GM21423 (cell line): ENCODE measurements at regions not wholly inside any gene's neighbourhood (a gene's known extent, or its start where the extent isn't known, plus 50 kb on each side); places are given as distances from the start of the nearest gene placed in this dataset.

Experiments
- ATAC-seq: cut with Tn5 transposase; IDR thresholded peaks from one replicate; pipeline ENCODE4 v1.9.1; 2021; ENCODE audit warnings: mild to moderate bottlenecking, moderate library complexity; ENCODE audit not compliant: unreplicated experiment

DNA sequence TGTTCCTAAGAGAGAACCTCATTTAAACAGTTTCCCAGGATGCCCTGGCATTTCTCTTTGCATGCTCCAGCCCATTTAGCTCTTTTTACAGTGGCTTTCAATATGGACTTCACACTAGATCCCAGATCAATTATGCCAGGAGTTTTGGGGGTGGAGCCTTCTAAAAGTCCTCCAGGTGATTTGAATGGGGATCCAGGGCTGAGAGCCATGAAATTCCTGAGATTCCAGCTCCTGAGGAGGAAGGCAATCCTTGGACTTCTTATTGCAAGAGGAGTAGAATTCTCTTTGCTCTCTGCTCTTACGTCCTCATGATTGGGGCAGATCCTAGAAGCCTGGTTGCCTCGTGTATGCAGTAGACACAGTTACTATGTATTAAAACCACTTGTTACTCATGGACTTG lies 184.2 kb downstream of the DHX35 start:
- ATAC-seq: no peak

DNA sequence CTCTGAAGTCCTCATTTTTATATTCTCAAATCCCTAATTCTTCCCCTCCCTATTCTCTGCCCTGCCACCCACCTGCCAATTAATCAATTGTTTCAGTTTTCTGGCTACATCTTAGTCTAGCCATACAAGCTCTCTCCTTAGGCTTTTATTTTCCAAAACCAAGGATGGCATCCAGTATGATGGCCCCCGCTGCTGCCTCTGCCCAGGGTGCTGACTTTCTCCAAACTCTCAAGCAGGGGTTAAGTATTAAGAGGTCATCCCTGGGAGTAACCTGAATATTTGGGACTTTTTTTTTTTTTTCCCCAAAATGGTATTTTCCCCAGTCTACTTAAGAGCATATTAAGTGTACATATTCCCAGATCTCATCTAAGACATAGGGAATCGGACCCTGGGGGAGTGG lies 183.8 kb downstream of the DHX35 start:
- no peak for ATAC-seq

DNA sequence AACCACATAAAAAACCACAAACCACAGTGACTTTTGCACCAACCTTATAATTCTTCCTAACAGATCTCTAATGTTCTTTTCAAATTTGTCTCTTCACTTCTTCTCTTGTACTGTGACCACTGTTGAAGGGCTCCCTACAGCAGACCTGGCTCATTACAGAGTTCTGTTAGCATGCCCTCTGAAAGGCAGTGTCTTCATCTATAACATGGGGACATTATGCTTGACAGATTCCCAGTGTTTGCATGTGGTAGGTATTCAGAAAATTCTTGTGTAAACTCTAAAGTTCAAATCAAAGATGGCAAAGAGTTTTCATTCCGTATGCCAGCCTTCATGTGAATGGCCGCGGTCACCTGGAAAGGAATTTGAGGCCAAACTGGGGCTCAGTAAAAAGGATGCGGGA lies 182.6 kb downstream of the DHX35 start:
- no peak for ATAC-seq

DNA sequence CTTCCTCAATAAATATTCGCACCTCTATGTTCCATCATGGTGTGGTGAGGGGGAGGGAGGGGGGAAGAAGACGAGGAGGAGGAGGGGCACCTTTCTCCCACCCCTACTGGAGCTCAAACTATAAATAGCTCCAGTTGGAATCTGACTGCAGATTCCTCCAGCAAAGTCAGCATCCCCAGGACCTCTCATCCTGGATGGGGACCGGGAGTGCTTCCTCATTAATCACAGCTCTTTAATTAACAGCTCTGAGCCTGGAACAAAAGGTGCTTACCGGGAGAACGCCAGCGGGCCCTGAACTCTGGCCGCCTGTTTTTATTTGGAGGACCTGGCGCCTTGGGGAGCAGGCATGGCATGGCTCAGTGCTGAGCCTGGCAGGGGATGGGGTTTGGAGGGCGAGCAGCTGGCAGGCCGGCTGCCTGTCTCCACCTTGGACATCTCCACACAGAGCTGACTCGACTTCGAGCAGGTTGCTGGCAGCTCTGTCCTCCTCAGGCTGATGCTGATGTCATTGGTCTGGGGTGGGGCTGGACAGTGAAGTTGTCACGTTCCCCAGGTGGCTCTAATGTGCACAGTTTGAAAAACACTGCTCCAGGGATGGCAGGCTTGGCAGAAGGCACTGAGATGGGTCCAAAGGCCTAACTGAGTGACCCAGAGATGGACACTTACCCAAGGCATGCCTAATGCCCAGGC lies 180.4 kb downstream of the DHX35 start:
- no peak for ATAC-seq

DNA sequence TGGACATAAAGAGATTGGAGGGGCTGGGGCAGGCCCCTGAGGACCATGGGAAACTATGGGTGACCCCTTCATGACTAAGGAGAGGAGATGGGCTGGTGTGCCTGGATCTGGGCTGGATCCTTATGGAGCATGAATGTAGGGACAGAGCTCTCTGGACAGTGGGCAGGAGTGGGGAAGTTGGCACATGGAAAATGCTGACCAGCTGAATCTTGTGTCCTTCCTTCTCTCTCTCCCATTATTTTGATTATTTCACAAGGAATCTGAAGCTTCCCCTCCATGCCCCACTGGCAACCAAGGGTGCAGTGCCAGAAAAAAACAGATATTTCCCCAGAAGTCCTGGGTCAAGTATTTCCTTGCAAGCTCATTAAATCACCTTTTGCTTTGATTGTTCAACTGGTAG lies 175.2 kb downstream of the DHX35 start:
- ATAC-seq: no peak

DNA sequence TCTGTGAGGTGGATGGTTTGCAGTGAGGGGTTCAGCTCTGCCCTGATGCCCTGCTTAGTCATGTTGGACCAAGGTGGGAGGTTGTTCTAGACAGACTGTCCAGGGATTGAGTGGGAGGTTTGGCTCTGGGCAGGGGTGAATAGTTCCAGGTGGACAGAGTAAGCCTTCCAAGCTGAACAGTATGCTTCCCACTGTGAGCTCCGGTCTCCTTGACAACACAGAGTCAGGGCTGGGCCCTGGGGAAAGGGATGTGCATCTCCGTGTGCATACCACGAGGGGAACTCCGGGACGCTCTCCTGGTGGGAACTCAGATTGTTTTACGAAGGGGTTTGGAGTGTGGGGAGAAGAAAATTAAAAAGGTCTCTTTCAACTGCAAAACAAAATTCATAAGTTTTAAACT lies 174.7 kb downstream of the DHX35 start:
- no peak for ATAC-seq

DNA sequence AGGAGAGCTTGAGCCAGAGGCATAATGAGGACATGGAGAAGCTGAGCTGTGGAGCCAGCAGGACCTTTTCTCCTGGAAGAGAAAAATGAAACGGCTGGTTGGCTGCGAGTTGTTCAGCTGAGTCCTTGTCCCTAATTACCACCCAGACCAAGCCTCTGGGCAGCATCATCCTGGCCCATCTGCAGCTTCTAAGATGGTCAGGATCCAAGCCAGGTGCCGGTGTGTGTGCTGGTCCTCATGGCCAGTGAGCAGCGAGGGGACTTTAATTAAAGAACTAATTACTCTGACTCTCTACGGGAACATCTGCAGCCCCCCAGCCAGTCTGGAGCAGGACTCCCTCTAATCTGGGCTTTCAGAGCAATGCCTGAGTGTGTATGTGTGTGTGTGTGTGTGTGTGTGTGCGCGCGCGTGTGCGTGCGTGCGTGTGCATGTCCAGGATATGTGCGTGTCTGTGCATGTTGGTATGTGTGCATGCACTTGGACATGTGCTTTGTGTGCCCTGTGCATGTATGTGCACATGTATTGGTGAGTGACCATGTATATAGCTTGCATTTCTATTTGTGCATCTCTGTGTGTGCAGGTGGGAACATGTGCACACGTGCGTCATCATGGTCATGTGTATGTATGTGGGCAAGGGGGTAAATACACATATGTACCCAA lies 173.9 kb downstream of the DHX35 start:
- ATAC-seq: no peak

DNA sequence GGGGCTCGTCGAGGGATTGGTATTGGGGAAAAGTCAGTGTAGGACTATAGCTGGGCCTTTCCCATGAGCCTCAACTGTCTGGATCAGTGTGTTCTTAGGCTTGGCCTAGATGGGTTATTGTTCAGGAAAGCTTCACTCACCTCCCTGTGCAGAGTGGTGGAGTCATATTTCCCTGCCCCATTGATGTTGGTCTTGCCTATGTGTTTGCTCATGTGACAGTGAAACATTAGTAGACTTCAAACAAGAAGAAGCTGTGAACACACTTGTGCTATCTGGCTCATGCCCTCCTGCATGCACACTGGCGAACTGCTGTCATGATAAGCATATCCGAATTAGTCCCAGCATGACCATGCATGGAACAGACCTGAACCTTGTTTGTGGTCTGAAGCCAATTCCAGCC lies 171.1 kb downstream of the DHX35 start:
- no peak for ATAC-seq

DNA sequence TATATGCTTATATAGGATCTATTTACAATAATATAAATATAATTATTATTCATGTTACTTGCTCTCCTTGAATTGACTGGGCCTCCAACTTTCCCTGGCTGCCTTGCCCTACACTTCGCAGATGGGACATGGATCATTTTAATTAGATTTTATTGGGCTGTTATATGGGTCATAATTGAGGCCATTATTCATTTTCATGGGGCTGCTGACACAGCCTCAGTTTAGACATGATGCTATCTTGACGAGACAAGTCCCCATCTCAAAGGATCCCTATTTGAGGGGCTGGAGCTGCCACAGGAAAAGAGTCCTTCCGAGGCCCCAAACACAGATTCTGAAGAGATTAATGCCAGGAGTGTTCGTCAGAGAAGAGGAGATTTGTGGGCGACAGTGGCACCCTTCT lies 170.4 kb downstream of the DHX35 start:
- no peak for ATAC-seq

DNA sequence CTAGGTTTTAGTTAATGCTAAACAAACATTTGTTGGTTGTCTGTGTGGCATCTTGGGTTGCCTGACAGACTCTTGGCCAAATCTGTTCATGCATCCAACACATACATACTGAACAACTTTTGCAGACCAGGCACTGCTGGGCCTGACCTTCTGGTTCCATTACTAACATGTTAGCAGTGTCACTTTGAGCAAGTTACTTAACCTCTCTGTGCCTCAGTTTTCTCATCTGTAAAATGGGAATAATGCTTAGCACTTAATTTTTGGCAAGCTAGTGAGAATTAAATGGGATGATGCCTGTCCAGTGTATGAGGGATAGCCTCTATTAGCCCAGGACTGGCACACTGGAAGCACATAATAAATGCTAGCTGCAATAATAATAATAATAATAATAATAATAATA lies 169.9 kb downstream of the DHX35 start:
- ATAC-seq: no peak

DNA sequence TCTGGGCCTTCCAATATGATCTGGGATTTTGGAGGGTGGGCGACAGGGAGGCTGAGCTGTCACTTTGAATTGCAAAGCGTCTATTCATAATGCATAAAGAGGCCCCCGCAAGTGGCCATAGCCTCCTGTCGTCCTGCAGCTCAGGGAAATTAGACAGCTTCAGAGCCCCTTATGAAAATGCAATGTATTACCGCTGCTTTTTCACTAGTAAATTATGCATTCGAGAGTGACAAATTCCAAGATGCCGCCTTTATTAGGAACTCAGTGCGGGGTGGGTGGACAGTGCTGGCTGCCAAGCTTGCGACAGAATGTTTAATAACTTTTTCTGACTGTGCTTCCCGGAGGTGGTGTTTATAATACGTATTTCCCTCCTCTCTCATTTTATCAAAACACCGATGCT lies 168.5 kb downstream of the DHX35 start:
- no peak for ATAC-seq

DNA sequence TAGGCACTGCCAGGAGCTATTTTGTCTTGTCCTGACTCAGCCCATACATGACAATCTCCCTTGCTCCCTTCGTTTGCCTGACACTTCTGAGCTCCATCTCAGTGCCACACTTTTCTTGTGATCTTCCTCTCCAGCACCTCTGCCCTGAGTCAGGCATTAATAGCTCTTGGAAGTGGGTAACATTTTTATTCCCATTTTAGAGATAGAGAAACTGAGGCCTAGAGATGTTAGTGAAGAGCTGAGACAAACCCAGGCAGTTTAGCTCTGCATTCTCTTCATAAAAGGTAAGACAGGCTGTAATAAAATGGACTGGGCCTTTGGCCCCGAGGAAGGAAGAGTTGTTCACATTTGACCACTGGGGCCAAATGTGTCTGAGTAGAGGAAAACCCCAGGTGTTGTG lies 167.4 kb downstream of the DHX35 start:
- ATAC-seq: no peak

DNA sequence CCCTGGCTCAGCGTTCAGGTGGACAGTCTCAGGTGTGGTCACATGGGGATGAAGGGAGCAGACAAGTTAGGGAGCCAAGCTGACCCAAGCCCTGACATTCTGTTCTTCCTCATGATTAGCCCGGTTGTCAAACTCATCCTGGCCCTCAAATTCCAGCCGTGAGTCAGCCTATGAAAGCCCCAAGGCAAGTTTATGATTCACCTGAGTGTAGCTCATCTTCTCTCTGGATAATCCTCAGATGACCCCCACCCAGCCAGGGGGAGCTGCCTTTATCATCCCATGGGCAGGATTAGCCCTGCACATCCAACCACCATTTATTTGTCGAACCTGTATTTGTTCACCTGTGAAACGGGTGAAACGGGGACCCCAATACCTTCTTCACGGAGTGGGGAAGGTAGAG lies 161.9 kb downstream of the DHX35 start:
- ATAC-seq: no peak

DNA sequence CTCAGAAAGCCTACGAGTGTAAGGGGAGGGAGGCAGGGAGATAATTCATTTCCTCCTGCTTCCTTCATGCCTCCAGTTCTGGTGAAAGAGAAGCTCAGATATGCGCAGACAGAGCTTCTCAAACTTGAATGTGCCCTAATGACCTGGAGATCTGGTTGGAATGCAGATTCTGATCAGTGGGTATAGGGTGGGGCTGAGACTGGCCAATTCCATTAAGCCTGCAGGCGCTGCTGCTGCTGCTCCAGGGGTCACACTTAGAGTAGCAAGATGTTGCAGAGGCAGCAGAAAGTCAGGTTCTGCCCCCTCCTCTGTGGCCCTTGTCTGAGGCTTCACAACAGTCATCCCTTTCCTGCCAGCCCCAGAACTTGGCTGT lies 161.0 kb downstream of the DHX35 start:
- no peak for ATAC-seq

DNA sequence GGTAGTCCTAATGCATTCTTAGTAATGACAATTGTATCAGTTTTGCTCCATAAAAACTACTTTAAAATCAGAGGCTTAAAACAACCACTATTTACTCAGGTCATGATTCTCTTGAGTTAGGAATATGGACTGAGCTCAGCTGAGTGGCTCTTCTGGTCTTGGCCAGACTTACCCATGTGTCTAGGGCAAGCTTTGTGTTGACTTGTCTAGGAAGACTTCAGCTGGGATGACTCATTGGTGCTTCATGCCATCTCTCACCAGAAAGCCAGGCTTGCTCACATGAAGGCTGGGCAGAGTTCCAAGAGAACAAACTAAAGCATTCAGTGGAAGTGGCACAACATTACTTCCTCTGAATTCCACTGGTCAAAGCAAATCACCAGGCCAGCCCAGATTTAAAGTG lies 155.3 kb downstream of the DHX35 start:
- ATAC-seq: no peak

DNA sequence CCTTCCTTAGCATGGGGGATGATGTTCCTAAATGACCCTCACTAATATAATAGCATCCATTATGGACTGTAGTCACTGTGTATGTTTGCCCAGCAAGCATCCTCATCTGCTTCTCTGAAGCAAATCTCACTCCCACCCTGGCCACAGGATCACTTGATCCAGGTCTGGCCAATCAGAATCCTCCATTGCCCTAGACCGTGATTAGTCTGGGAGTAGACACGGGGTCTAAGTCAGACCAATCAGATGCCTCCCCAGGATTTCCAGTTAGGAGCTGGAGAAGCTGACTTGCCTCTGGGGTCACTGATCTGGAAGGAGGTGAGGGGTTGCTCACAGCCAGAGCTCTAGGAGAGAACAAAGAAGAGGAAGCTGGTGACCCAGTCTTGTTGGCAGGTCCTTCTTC lies 153.9 kb downstream of the DHX35 start:
- no peak for ATAC-seq

DNA sequence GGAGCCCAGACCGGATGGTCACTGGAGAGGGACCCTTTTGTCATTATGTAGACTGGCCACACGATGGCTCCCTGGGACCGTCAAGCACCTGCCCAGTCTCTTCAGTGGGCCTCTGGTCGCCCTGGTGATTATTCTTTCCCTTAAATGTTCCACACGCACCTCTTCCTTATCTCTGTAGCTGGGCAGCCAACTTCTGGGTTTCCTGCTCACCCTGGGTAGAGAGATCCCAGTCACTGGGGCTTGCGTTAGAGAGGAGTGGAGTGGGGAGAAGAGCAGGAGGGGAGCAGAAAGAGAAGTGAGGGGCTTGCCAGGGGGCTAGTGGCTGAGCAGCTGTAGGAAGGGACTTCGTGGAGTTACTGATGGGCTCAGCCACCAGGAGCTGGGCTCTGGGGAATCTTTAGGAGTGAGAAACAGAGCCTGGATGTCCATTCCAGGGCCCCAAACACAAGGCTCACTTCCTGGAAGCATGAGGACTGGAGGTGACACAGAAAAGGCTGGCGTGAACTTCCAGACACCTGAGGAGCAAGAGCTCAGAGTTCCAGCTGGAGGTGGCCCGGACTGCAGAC lies 150.1 kb downstream of the DHX35 start:
- ATAC-seq: no peak

DNA sequence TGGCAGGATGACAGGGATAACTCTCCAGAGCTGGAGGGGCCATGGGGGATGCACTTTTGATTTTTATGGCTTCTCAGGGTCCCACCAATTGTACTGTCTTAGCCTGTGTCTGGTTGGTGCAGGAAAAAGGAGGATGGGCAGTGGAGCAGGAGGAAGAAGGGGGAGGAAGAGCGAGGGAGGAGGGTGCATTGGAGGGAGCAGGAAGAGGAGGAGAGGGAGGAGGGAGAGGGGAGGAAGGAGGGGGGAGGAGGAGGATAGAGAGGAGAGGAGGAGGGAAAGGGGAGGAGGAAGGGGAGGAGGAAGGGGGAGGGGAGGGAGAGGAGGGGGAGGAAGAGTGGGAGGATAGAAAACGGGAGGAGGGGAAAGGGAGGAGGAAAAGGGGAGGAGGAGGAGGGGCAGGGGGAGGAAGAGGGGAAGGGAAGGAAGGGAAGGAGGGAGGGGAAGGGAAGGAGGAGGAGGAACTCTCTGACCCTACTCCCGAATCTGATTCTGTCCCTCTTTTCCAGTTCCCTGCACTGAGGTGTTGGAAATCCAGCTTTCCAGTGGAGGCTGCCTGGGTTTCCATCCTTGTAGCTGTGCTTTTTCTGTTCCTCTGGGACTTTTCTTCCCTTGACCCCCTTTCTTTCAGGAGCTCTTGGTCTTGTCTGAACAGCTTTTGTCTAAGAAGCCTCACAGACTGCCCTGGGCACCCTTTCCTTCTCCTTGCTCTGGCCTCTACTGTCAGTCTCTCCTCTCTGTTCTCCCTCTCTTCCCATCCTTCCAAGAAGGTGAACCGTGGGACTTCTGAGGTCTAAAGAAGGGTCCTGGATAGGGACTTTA lies 149.4 kb downstream of the DHX35 start:
- no peak for ATAC-seq

DNA sequence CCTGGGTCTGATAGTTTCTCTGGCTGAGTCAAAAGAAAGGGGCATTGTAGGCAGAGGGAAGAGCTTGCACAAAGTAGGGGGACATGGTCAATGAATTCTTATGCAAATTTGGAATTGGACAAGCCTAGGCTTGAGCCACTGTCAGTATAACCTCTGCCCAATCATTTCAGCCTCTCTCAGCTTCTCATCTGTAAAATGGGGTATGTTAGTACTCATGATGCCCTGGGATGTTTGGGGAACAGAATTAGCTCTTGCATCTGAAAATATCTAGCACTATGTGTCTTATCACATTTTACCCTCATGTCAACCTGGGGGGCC lies 148.6 kb downstream of the DHX35 start:
- no peak for ATAC-seq

DNA sequence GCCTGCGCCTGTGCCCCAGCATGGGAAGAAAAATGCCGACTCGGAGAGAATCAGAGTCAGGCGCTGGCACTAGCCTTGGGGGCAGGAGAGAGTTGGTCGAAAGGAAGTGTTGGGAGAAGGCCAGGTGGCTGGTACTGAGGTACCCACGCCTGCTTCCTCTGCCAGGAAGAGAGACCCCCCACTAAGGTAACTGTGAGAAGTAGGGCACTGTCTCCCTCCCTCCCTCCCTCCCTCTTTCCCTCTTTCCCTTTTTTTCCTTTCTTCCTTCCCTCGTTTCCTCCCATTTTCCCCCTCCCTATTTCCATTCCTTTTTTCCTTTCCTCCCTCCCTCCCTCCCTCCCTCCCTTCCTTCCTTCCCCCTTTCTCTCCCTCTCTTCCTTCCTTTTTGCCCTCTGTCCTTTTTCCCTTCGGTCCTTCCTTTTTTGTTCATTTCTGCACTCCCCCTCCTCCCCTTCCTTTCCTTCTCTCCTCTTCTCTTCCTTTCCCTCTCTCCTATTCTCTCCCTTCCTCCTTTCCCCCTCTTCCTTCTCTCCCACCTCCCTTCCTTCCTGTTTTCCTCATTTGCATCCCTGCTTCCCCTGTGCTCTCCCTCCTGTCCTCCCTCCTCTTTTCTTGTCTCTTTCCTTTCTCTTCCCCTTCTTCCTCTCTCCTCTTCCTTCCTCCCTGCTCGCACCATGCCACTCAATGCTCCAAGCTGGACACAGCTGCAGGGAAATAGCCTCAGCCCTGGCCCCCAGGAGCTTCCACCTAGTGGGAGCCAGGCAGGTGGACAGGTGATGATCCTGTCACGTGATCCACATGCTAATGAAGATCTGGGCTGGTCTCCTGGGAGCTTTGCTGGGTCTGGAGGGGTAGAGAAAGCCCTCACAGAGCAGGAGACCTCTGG lies 148.0 kb downstream of the DHX35 start:
- ATAC-seq: no peak

DNA sequence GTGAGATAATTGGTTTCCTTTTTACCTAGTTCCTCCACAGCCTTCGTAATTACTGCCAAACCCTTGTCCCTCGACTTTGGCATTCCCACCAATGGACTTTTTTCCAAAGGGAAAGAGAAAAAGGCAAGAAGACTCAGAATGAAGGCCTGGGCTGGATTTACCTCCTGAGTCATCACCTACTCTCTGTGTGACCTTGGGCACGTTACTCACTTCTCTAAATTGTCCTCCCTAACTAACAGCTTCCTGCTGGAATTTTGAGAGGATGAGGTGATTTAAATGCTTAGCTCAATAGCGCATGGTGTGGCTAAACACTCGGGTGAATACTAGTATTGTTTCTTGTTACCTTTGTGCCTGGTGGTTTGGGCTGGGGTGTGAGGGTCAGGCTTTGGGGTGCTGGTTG lies 146.6 kb downstream of the DHX35 start:
- ATAC-seq: no peak
